ENCODE measurements at regions not wholly inside any gene's neighbourhood (a gene's known extent, or its start where the extent isn't known, plus 50 kb on each side); places are given as distances from the start of the nearest gene placed in this dataset.
"Not testable (repeated sequence)": the region's sequence is repeated elsewhere in the genome, so short reads cannot be mapped to it uniquely, and the experiment has no call there.

GRCh38 chr7:150031733-150032132 lies 158.0 kb downstream of the ATP6V0E2 start:
- H2BK5ac ChIP-seq (ENCODE audit: low read depth, low read length); H3K4me1 ChIP-seq (replicated peaks in 1 of 4; ENCODE audit: control insufficient read depth in 3 of 4, insufficient read depth in 4 of 4, low read length in 3 of 4); H3K23me2 ChIP-seq (ENCODE audit: low read depth, low read length); H2BK20ac ChIP-seq (ENCODE audit: low read length); H3K14ac ChIP-seq (ENCODE audit: insufficient read length); DNase-seq (ENCODE audit: low read depth in 1 of 2, low spot score in 2 of 2); POLR2A ChIA-PET (ENCODE audit: partially characterized antibody); H3K18ac ChIP-seq (ENCODE audit: extremely low read depth, low read length); H2BK12ac ChIP-seq (ENCODE audit: low read depth, low read length); H3K4me3 ChIP-seq (ENCODE audit: extremely low read depth in 1 of 4, insufficient read depth in 2 of 4, low read depth in 3 of 4, low read length in 4 of 4); H3K27ac ChIP-seq (ENCODE audit: low read depth, low read length); H3K9ac ChIP-seq (replicated peaks in 1 of 4; ENCODE audit: extremely low read depth in 1 of 4, low read depth in 3 of 4, low read length in 3 of 4); H2AFZ ChIP-seq (ENCODE audit: low read length); H4K91ac ChIP-seq (replicated peaks; ENCODE audit: insufficient read length, low read length); H3K36me3 ChIP-seq (ENCODE audit: control insufficient read depth in 2 of 4, insufficient read depth in 4 of 4, low read length in 3 of 4); H3K4ac ChIP-seq (replicated peaks; ENCODE audit: insufficient read length, low read depth, low read length); H3K79me1 ChIP-seq (ENCODE audit: low read depth, low read length); H4K5ac ChIP-seq (ENCODE audit: insufficient read length, low read depth, low read length); H3K27me3 ChIP-seq (replicated peaks in 1 of 4; ENCODE audit: control insufficient read depth in 3 of 4, extremely low read depth in 1 of 4, insufficient read depth in 3 of 4, low read length in 3 of 4); H2BK15ac ChIP-seq (ENCODE audit: low read length); H2BK120ac ChIP-seq (replicated peaks; ENCODE audit: low read depth, low read length); H3K79me2 ChIP-seq (ENCODE audit: control insufficient read depth in 1 of 2, insufficient read depth in 2 of 2, low read length in 2 of 2); CTCF ChIA-PET (ENCODE audit: partially characterized antibody); H3K9me3 ChIP-seq (ENCODE audit: insufficient read depth in 2 of 2, low read depth in 1 of 2, low read length in 1 of 2); H3K23ac ChIP-seq (ENCODE audit: insufficient read length); H4K20me1 ChIP-seq (replicated peaks in 1 of 2; ENCODE audit: control insufficient read depth in 1 of 2, insufficient read depth in 2 of 2, low read length in 2 of 2); H2AK5ac ChIP-seq (ENCODE audit: low read depth, low read length); H4K8ac ChIP-seq (ENCODE audit: extremely low read depth, insufficient read depth, low read length); H3K4me2 ChIP-seq (ENCODE audit: insufficient read depth in 1 of 2, low read depth in 2 of 2, low read length in 2 of 2); H3K56ac ChIP-seq (replicated peaks; ENCODE audit: insufficient read length, low read depth, low read length): not testable (repeated sequence)
- 80% methylated on average over 3 of the region's 3 CpGs; no CpG with 5 or more reads in 1 of the 2 experiments for WGBS, 2 experiments (ENCODE audit: extremely low coverage in 1 of 2, insufficient coverage in 1 of 2, insufficient read length in 1 of 2, insufficient replicate concordance in 2 of 2, low coverage in 1 of 2, low lambda C conversion rate in 2 of 2, missing lambda C conversion rate in 1 of 2)
- FAIRE-seq, result peak; percentile 82
- TF ChIP-seq TEAD4 (IDR thresholded peaks at IDR 0.05; ENCODE audit: low read depth, low read length), result 0 out of 2 replicates have a peak, but pooled peaks have one; percentile 13

GRCh38 chr7:150033711-150034110 lies 159.9 kb downstream of the ATP6V0E2 start:
- no CpG with 5 or more reads among the region's 23 CpGs for WGBS, 2 experiments (ENCODE audit: extremely low coverage in 1 of 2, insufficient coverage in 1 of 2, insufficient read length in 1 of 2, insufficient replicate concordance in 2 of 2, low coverage in 1 of 2, low lambda C conversion rate in 2 of 2, missing lambda C conversion rate in 1 of 2)
- FAIRE-seq, result not testable (repeated sequence)

More at GRCh38 chr7:150033711-150034110, 159.9 kb downstream of the ATP6V0E2 start:
- H3K18ac ChIP-seq (ENCODE audit: extremely low read depth, low read length); H3K27ac ChIP-seq (ENCODE audit: low read depth, low read length); H3K36me3 ChIP-seq (ENCODE audit: control insufficient read depth in 2 of 4, insufficient read depth in 4 of 4, low read length in 3 of 4); H3K79me1 ChIP-seq (ENCODE audit: low read depth, low read length); H3K4me1 ChIP-seq (replicated peaks in 1 of 4; ENCODE audit: control insufficient read depth in 3 of 4, insufficient read depth in 4 of 4, low read length in 3 of 4); CTCF ChIA-PET (ENCODE audit: partially characterized antibody); H3K9ac ChIP-seq (replicated peaks in 1 of 4; ENCODE audit: extremely low read depth in 1 of 4, low read depth in 3 of 4, low read length in 3 of 4); DNase-seq (ENCODE audit: low read depth in 1 of 2, low spot score in 2 of 2); H3K4me2 ChIP-seq (ENCODE audit: insufficient read depth in 1 of 2, low read depth in 2 of 2, low read length in 2 of 2); H2AK5ac ChIP-seq (ENCODE audit: low read depth, low read length); POLR2A ChIA-PET (ENCODE audit: partially characterized antibody); H3K56ac ChIP-seq (replicated peaks; ENCODE audit: insufficient read length, low read depth, low read length); H3K27me3 ChIP-seq (replicated peaks in 1 of 4; ENCODE audit: control insufficient read depth in 3 of 4, extremely low read depth in 1 of 4, insufficient read depth in 3 of 4, low read length in 3 of 4); H3K9me3 ChIP-seq (ENCODE audit: insufficient read depth in 2 of 2, low read depth in 1 of 2, low read length in 1 of 2); H2BK12ac ChIP-seq (ENCODE audit: low read depth, low read length); H2BK15ac ChIP-seq (ENCODE audit: low read length); H3K23ac ChIP-seq (ENCODE audit: insufficient read length); H3K4me3 ChIP-seq (ENCODE audit: extremely low read depth in 1 of 4, insufficient read depth in 2 of 4, low read depth in 3 of 4, low read length in 4 of 4); H2BK5ac ChIP-seq (ENCODE audit: low read depth, low read length); H2BK120ac ChIP-seq (replicated peaks; ENCODE audit: low read depth, low read length); H4K91ac ChIP-seq (replicated peaks; ENCODE audit: insufficient read length, low read length); H2AFZ ChIP-seq (ENCODE audit: low read length); H3K14ac ChIP-seq (ENCODE audit: insufficient read length); H3K79me2 ChIP-seq (ENCODE audit: control insufficient read depth in 1 of 2, insufficient read depth in 2 of 2, low read length in 2 of 2); H3K4ac ChIP-seq (replicated peaks; ENCODE audit: insufficient read length, low read depth, low read length); H4K5ac ChIP-seq (ENCODE audit: insufficient read length, low read depth, low read length); H3K23me2 ChIP-seq (ENCODE audit: low read depth, low read length); H4K20me1 ChIP-seq (replicated peaks in 1 of 2; ENCODE audit: control insufficient read depth in 1 of 2, insufficient read depth in 2 of 2, low read length in 2 of 2); H4K8ac ChIP-seq (ENCODE audit: extremely low read depth, insufficient read depth, low read length); H2BK20ac ChIP-seq (ENCODE audit: low read length): not testable (repeated sequence)
